HG02970 (cell line): ENCODE measurements at regions not wholly inside any gene's neighbourhood (a gene's known extent, or its start where the extent isn't known, plus 50 kb on each side); places are given as distances from the start of the nearest gene placed in this dataset.

Experiments
- ATAC-seq: cut with Tn5 transposase; IDR thresholded peaks from one replicate; pipeline ENCODE4 v1.9.1; 2021; ENCODE audit warnings: mild to moderate bottlenecking, moderate library complexity, moderate number of reproducible peaks; ENCODE audit not compliant: unreplicated experiment, low FRiP score

- no peak for ATAC-seq
Measured at GRCh38 chr17:77579682-77580081, 378.8 kb upstream of the TNRC6C start.

- ATAC-seq, result no peak
Measured at GRCh38 chr17:77580531-77581270, 377.8 kb upstream of the TNRC6C start.

- ATAC-seq, result no peak
Measured at GRCh38 chr17:77581480-77581879, 377.0 kb upstream of the TNRC6C start.

- no peak for ATAC-seq
Measured at GRCh38 chr17:77585142-77585860, 373.2 kb upstream of the TNRC6C start.

GRCh38 chr17:77590951-77591735 lies 367.4 kb upstream of the TNRC6C start:
- ATAC-seq, result no peak

- no peak for ATAC-seq
Measured at GRCh38 chr17:77592106-77592865, 366.2 kb upstream of the TNRC6C start.

- ATAC-seq, result no peak
Measured at GRCh38 chr17:77593081-77593480, 365.4 kb upstream of the TNRC6C start.

- ATAC-seq, result no peak
Measured at GRCh38 chr17:77594416-77595209, 363.9 kb upstream of the TNRC6C start.

- no peak for ATAC-seq
Measured at GRCh38 chr17:77596491-77597417, 361.7 kb upstream of the TNRC6C start.

- no peak for ATAC-seq
Measured at GRCh38 chr17:77597418-77598240, 360.9 kb upstream of the TNRC6C start.

- ATAC-seq, result no peak
Measured at GRCh38 chr17:77598241-77598620, 360.3 kb upstream of the TNRC6C start.

GRCh38 chr17:77599699-77600098 lies 358.8 kb upstream of the TNRC6C start:
- ATAC-seq, result no peak

GRCh38 chr17:77600346-77600745 lies 358.2 kb upstream of the TNRC6C start:
- ATAC-seq, result no peak

GRCh38 chr17:77601054-77601979 lies 357.2 kb upstream of the TNRC6C start:
- ATAC-seq, result no peak

GRCh38 chr17:77602062-77602746 lies 356.3 kb upstream of the TNRC6C start:
- no peak for ATAC-seq
